T-helper 2 cell treated with Interferon-gamma antibody and Interleukin-4, amounts not matched to agents 5 μg/mL and 100 μg/mL, for 36 hours (primary cell): ENCODE measurements at regions not wholly inside any gene's neighbourhood (a gene's known extent, or its start where the extent isn't known, plus 50 kb on each side); places are given as distances from the start of the nearest gene placed in this dataset.

Experiments
- DNase-seq: peaks from one replicate; pipeline ENCODE4 v3.0.0; 2021; ENCODE audit warnings: low spot score
- H3K27ac Mint-ChIP-seq: one replicate; pipeline ENCODE4 v1.8.0; 2021; ENCODE audit warnings: mild to moderate bottlenecking, mixed read lengths
- H3K27me3 Mint-ChIP-seq: one replicate; pipeline ENCODE4 v1.8.0; 2021; ENCODE audit warnings: low read depth, mixed read lengths
- H3K36me3 Mint-ChIP-seq: one replicate; pipeline ENCODE4 v1.8.0; 2021; ENCODE audit warnings: low read depth, mixed read lengths
- H3K4me1 Mint-ChIP-seq: one replicate; pipeline ENCODE4 v1.8.0; 2021; ENCODE audit warnings: low read depth, mixed read lengths
- H3K4me3 Mint-ChIP-seq: one replicate; pipeline ENCODE4 v1.8.0; 2022; ENCODE audit warnings: mild to moderate bottlenecking, moderate library complexity, mixed read lengths
- H3K9me3 Mint-ChIP-seq: one replicate; pipeline ENCODE4 v1.8.0; 2021; ENCODE audit warnings: mixed read lengths

DNA sequence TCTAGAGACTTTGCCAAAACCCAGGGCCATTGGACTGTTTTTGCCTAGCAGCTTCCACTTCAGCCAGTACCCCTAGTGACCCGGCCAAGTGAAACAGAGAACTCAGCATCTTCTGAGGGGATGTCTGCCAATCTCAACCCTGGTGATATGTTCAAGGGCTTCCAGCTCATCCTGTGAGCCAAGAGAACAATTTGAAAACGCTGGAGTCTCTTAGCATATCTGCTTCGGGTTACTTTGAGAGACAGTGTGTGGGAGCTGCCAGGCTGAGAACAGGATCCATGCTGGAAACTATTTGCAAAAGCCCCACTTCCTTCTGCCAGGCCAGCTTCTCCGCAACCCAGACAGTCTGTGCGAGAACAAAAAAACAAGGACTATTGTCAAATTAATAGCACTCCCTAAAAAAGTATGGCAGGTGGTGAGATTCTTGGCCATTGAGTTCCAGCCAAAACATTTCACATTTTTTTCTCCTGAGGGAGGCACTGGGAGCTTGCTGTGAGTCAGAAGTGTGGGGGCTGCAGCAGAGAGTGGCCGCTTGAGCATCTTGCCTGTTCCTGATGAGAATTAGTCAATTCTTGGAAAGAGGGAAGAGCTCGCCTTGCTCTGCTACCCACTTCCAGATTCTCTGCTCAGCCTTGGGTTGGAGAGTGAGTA, 395.6 kb upstream of the TRIB2 start:
- Mint-ChIP-seq H3K27me3 (peaks cover 26% of the 10 kb centered on the region), H3K4me1 (peaks cover 4% of the 10 kb centered on the region), H3K36me3 (no peaks in the 10 kb centered on the region), H3K9me3 (no peaks in the 10 kb centered on the region), H3K4me3 (no peak overlapping the region), H3K27ac (no peak overlapping the region)
- no peak for DNase-seq

DNA sequence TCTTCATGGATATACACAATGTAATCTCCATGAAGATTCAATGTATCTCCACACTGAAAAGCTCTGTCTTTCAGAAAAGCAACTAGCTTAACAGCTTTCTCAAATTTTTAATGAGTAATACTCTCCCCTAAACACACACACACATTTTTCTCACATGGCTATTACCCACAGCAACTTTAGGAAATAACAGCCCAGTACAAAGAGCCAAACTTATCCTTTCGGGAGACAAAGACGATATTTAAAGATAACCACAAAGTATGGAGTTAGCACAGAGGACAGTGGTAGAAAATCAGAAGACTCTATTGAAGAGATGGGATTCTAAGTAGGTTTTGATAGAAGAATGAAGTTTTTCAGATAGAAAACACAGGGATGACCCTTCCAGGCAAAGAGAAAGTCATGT, 394.9 kb upstream of the TRIB2 start:
- H3K27ac Mint-ChIP-seq: no peak overlapping the region
- H3K27me3 Mint-ChIP-seq: peaks cover 30% of the 10 kb centered on the region
- peaks cover 4% of the 10 kb centered on the region for H3K4me1 Mint-ChIP-seq
- H3K36me3 Mint-ChIP-seq: no peaks in the 10 kb centered on the region
- no peaks in the 10 kb centered on the region for H3K9me3 Mint-ChIP-seq
- H3K4me3 Mint-ChIP-seq: no peak overlapping the region
- DNase-seq: no peak

DNA sequence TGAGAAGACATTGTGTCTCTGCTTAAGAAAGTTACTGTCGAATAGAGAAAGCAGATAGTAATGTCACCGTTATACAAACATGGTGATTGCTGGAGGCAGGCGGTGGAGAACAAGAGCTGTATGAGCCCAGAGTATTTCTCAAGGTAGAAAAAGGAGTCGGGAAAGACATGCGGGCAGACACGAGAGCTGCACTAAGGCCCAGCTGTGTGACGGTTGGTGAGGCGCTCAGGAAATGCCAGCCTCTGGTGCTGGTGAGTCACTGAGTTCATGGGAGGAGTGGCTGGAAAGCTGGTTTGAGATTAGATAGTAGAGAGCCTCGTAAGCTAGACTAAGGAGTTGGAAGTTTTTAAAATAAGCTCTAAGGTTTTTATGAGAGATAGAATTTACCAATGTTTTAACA, 390.9 kb upstream of the TRIB2 start:
- H3K27me3 Mint-ChIP-seq: peaks cover 19% of the 10 kb centered on the region
- no peak overlapping the region for H3K4me3 Mint-ChIP-seq
- H3K27ac Mint-ChIP-seq: no peak overlapping the region
- DNase-seq: no peak
- H3K9me3 Mint-ChIP-seq: no peaks in the 10 kb centered on the region
- H3K36me3 Mint-ChIP-seq: no peaks in the 10 kb centered on the region
- peaks cover 4% of the 10 kb centered on the region for H3K4me1 Mint-ChIP-seq

DNA sequence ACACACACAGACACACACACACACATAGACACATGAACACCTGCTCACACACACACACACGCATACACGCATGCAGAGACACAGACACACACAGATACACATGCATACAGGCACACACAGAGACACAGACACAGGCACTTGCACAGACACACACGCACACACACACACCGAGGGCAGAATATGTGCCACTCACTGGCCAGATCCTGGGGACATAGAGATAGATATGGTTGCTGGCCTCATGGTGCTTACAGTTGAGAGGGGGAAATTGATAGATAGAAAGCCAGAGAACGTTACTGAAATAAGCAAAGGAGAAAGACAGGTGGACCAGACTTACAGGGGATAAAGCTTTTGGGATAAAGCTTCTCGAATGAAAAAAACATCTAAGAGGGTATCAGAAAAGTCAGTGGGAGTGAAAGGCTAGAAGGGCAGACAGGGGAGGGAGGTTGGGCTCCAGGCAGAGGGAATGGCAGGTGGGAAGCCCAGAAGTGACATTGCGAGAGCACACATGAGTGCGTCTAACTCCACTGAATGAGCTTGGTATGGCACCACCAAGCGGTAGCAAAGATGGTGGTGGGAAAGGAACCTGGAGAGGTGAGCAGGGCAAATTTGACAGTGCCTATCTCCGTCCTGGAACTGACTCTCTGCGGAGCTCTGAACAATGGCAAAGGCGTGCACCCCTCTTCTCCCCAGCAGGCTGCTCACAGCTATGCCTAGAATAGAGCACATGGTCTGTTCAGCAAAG, 390.1 kb upstream of the TRIB2 start:
- peaks cover 15% of the 10 kb centered on the region for H3K27me3 Mint-ChIP-seq
- H3K36me3 Mint-ChIP-seq: no peaks in the 10 kb centered on the region
- no peak overlapping the region for H3K4me3 Mint-ChIP-seq
- H3K27ac Mint-ChIP-seq: no peak overlapping the region
- H3K4me1 Mint-ChIP-seq: peaks cover 4% of the 10 kb centered on the region
- DNase-seq: no peak
- H3K9me3 Mint-ChIP-seq: no peaks in the 10 kb centered on the region

DNA sequence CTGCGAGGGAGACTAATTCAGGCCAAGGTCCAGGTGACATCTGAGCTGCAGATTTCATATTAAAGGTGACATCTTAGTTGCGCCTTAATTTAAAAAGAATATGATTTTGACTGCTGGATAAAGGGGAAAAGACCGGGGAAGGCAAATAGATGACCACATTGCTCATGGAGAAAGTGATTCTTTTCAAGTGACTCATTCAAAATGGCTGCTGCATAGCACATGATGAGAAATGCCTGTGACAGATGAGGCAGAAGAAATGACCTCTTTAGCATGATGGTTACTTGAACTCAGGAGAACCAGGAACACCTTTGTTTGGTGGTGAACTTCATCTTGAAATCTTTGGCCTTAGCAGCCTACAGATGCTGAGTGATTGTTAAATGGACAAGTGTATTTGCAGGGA, 385.8 kb upstream of the TRIB2 start:
- no peak for DNase-seq
- Mint-ChIP-seq H3K9me3 (no peaks in the 10 kb centered on the region), H3K27me3 (peaks cover 31% of the 10 kb centered on the region), H3K36me3 (no peaks in the 10 kb centered on the region), H3K27ac (no peak overlapping the region), H3K4me3 (no peak overlapping the region), H3K4me1 (peaks cover 1% of the 10 kb centered on the region)

DNA sequence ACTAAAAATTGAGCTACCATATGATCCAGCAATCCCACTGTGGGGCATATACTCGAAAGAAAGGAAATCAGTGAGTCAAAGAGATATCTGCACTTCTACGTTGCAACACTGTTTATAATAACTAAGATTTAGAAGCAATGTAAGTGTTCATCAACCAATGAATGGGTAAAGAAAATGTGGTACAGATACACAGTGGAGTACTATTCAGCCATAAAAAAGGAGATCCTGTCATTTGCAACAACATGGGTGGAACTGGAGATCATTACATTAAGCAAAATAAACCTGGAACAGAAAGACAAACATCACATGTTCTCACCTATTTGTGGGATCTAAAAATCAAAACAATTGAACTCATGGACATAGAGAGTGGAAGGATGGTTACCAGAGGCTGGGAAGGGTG, 385.0 kb upstream of the TRIB2 start:
- Mint-ChIP-seq H3K27ac (no peak overlapping the region), H3K9me3 (no peaks in the 10 kb centered on the region), H3K36me3 (no peaks in the 10 kb centered on the region), H3K27me3 (peaks cover 29% of the 10 kb centered on the region), H3K4me3 (no peak overlapping the region), H3K4me1 (no peaks in the 10 kb centered on the region)
- DNase-seq: no peak

DNA sequence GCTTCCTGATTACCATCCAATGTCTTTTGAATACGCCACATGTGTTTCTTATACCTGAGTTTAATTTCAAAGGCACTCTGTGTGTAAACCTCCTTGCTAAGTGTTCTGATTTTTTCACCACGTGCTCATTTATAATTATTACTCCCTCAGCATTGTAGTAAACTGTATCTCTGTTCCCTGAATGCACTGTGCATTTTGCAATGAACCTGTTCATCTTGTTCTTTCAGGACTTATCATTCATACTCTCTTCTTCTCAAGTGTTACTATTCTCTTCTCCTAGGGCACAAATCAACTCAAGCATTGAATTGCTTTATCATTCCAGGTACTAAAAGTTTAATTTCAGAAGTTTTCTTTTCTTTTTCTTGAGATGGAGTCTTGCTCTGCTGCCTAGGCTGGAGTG, 383.4 kb upstream of the TRIB2 start:
- Mint-ChIP-seq H3K9me3 (no peaks in the 10 kb centered on the region), H3K27me3 (peaks cover 22% of the 10 kb centered on the region), H3K4me1 (no peaks in the 10 kb centered on the region), H3K36me3 (no peaks in the 10 kb centered on the region), H3K27ac (no peak overlapping the region), H3K4me3 (no peak overlapping the region)
- DNase-seq: no peak

DNA sequence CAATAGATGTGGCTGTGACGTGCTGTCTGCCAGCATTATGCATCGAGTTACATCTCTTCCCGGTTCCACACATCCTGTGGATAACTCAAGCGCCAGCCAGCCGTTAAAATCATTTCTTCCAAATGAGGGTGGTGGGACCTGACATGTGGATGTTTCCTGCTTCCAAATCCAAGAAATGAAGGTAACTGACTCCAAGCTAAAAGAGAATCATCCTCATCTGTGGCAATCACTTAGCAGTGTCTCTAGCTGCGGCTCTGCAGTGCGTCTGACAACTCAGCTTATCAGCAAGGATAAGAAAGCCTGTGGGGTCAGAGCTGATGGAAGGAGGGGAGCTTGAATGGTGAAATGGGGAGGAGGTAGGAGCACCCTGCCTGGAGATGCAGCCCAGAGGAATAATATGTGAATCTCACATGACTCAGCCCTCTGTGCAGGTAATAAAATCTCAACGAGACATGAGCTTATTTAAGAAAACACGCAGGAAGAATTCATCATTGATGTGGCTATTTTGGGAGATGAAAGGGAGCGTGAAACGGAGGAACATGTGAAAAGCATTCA, 382.2 kb upstream of the TRIB2 start:
- no peak overlapping the region for H3K4me3 Mint-ChIP-seq
- no peaks in the 10 kb centered on the region for H3K36me3 Mint-ChIP-seq
- DNase-seq: no peak
- no peaks in the 10 kb centered on the region for H3K9me3 Mint-ChIP-seq
- H3K27ac Mint-ChIP-seq: no peak overlapping the region
- no peaks in the 10 kb centered on the region for H3K4me1 Mint-ChIP-seq
- peaks cover 20% of the 10 kb centered on the region for H3K27me3 Mint-ChIP-seq

DNA sequence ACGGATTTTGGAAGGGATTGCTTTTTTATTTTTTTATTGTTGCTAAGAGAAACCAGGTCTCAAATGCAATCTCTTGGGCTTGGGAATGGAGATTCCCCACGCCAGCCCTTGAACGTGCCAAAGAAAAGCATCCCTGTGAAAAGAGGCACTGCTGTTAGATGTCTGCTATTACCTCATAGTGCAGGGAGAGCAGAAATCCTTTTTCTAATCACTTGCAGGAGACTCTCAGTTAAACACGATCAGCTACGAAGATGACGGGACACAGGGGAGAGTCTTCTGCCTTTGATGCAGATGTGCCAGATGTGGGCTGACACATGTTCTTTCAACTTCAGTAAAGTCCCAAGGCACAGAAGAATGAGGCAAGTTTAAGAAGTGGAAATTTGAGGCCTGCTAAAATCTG, 381.6 kb upstream of the TRIB2 start:
- Mint-ChIP-seq H3K4me1 (no peaks in the 10 kb centered on the region), H3K27ac (no peak overlapping the region), H3K27me3 (peaks cover 17% of the 10 kb centered on the region), H3K9me3 (no peaks in the 10 kb centered on the region), H3K4me3 (no peak overlapping the region), H3K36me3 (no peaks in the 10 kb centered on the region)
- no peak for DNase-seq

DNA sequence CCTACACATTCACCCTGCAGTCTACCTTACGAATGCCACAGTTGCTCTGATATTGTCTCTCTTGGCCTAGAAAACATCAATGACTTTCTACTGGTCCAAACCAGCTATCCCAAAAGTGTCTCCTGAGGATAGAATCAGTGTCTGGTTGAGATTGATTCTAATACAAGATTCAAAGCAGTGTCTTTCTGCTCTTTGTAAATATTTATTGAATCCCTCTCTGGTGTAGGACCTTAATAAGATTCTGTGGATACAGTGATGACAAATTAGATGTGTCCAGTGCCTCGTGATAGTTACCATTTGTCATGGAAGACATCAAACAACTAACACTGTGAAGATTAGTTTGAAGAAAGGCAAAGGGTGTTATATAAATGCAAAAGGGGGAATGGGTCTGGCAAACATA, 380.7 kb upstream of the TRIB2 start:
- Mint-ChIP-seq H3K9me3 (no peaks in the 10 kb centered on the region), H3K4me3 (no peak overlapping the region), H3K27me3 (peaks cover 17% of the 10 kb centered on the region)

DNA sequence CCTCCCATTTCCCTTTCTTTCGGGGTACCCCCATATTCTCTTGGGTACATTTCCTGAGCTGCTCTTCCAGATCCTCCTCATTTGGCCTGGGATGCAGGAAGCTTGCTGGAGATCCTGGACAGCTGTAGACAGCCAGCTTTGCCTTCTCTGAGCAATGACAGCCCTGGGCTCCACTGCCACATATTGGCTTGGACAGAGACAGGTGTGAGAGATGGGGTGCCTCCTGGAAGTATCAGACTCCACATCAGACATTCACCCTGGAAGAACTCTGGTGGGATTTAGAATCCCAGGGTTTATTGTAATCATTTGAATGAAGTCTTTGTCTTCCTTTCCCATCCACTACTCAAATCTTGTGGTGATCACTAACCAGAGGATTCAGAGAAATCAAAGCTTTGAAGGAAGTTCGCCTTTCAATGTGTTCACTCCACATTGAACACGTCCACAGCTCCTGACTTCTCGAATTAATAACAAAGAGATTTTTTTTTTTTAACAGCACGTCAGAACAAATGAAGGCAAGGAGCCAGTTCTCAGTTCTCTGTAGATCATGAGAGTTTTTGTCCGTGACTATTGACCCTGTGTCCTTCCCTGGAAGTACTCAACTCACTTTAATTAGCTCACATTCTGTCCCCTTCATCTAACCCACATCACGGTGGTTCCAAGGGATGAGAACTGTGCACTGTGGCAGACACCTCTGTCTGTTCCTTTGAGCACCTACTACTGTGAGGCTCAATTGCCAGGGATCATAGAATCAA, 377.6 kb upstream of the TRIB2 start:
- Mint-ChIP-seq H3K27me3 (peaks cover 12% of the 10 kb centered on the region), H3K9me3 (peaks cover 6% of the 10 kb centered on the region), H3K4me1 (no peaks in the 10 kb centered on the region), H3K4me3 (no peak overlapping the region), H3K36me3 (no peaks in the 10 kb centered on the region), H3K27ac (no peak overlapping the region)
- no peak for DNase-seq

More for the DNA sequence above, 380.7 kb upstream of the TRIB2 start:
- Mint-ChIP-seq H3K4me1 (no peaks in the 10 kb centered on the region), H3K27ac (no peak overlapping the region), H3K36me3 (no peaks in the 10 kb centered on the region)
- no peak for DNase-seq

DNA sequence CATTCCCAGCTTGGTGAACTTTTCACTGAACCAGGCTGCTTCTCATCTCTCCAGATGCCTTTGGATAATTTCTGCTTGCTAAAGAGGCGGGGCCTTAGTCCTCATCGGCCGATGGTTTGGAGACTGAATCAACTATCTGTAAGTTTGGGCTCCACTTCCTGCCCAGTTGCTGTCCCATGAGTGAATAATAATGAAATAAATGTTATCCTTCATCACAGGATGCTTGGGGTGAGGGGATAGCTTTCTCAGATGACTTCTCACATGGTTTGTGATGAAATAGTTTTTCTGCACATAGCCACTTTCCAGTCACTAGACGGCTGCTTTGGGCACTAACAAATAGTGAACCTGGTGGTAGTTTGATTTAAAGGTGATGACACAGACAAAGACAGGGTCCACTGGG, 376.6 kb upstream of the TRIB2 start:
- H3K27ac Mint-ChIP-seq: no peak overlapping the region
- DNase-seq: no peak
- H3K36me3 Mint-ChIP-seq: no peaks in the 10 kb centered on the region
- H3K9me3 Mint-ChIP-seq: peaks cover 11% of the 10 kb centered on the region
- no peaks in the 10 kb centered on the region for H3K4me1 Mint-ChIP-seq
- peaks cover 3% of the 10 kb centered on the region for H3K27me3 Mint-ChIP-seq
- no peak overlapping the region for H3K4me3 Mint-ChIP-seq

DNA sequence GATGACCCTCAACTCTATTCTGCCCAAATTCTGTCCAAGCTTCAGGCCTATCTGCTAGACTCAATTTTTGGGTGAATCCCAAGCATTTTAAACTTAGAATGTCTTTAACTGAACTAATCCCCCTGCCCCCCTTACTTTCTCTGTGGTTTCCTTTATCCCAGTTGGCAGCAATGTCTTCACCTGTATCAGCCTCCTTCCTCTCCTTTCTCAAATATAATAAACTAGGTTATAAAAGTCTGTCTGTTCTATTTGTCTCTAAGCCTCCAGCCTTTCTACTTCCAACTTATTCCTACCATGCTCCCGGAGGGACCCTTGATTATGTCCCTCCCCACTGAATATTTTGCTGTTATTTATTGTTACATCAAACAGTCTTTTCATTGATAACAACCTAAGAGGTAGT, 375.5 kb upstream of the TRIB2 start:
- Mint-ChIP-seq H3K9me3 (peaks cover 15% of the 10 kb centered on the region), H3K4me1 (no peaks in the 10 kb centered on the region), H3K27ac (no peak overlapping the region), H3K4me3 (no peak overlapping the region), H3K36me3 (no peaks in the 10 kb centered on the region), H3K27me3 (peaks cover 3% of the 10 kb centered on the region)
- DNase-seq: no peak

DNA sequence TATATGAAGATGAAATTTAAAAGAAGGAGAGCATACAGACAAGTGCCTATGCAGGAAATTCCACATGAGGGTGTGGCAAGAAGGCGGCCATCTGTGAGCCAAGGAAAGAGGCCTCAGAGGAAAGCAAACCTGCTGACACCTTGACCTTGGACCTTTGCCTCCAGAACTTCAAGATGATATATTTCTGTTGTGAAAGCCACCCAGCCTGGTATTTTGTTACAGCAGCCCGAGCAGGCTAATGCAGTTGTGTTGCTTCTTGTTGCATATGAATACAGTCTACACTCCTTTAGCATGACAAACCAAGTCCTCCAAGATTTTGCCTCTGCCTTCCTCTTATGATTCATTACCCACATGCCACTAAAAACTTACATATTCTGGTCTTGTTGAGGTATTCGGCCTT, 374.8 kb upstream of the TRIB2 start:
- H3K27ac Mint-ChIP-seq: no peak overlapping the region
- H3K36me3 Mint-ChIP-seq: no peaks in the 10 kb centered on the region
- no peaks in the 10 kb centered on the region for H3K4me1 Mint-ChIP-seq
- peaks cover 3% of the 10 kb centered on the region for H3K27me3 Mint-ChIP-seq
- no peak overlapping the region for H3K4me3 Mint-ChIP-seq
- no peak for DNase-seq
- peaks cover 15% of the 10 kb centered on the region for H3K9me3 Mint-ChIP-seq
